ENCODE measurements at regions not wholly inside any gene's neighbourhood (a gene's known extent, or its start where the extent isn't known, plus 50 kb on each side); places are given as distances from the start of the nearest gene placed in this dataset.
"Not testable (repeated sequence)": the region's sequence is repeated elsewhere in the genome, so short reads cannot be mapped to it uniquely, and the experiment has no call there.

DNA sequence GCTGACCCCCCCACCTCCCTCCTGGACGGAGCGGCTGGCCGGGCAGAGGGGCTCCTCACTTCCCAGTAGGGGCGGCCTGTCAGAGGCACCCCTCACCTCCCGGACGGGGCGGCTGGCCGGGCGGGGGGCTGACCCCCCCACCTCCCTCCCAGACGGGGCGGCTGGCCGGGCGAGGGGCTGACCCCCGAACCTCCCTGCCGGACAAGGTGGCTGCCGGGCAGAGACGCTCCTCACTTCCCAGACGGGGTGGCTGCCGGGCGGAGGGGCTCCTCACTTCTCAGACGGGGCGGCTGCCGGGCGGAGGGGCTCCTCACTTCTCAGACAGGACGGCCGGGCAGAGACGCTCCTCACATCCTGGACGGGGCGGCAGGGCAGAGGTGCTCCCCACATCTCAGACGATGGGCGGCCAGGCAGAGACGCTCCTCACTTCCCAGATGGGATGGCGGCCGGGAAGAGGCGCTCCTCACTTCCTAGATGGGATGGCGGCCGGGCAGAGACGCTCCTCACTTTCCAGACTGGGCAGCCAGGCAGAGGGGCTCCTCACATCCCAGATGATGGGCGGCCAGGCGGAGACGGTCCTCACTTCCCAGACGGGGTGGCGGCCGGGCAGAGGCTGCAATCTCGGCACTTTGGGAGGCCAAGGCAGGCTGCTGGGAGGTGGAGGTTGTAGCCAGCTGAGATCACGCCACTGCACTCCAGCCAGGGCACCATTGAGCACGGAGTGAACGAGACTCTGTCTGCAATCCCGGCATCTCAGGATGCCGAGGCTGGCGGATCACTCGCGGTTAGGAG is 66.2 kb upstream of the PAPPA2 start:
- DNase-seq (ENCODE audit: low spot score) = not testable (repeated sequence)

DNA sequence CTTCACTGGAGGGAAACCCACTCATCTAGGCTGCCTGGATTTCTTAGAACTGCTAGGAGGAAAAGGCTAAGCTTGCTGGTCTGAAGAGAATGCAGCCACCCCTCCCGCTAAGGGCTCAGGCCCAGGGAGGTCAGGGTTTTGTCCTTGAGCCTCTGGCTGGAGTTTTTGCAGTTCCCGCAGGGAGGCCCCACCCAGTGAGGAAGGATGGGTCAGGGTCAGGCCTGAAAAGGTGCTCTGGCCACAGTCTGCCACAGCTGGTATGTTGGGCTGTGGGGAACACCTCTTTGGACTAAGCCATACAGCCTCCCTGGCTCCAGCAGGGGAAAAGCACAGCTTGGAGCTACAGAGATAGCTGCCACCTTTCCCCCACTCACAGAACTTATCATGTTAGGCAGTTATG is 71.4 kb upstream of the PAPPA2 start:
- DNase-seq (ENCODE audit: low spot score) = no peak

GRCh38 chr1:176384841-176385240 is 78.1 kb upstream of the PAPPA2 start:
- no peak for DNase-seq (ENCODE audit: low spot score)

- DNase-seq (ENCODE audit: low spot score) = no peak
These were observed 80.8 kb upstream of the PAPPA2 start for GRCh38 chr1:176382163-176382562.

- DNase-seq (ENCODE audit: low spot score) = no peak
These were observed 83.2 kb upstream of the PAPPA2 start for GRCh38 chr1:176379626-176380339.

GRCh38 chr1:176374967-176375569 is 87.9 kb upstream of the PAPPA2 start:
- peak; percentile 58 for DNase-seq (ENCODE audit: low spot score)

DNA sequence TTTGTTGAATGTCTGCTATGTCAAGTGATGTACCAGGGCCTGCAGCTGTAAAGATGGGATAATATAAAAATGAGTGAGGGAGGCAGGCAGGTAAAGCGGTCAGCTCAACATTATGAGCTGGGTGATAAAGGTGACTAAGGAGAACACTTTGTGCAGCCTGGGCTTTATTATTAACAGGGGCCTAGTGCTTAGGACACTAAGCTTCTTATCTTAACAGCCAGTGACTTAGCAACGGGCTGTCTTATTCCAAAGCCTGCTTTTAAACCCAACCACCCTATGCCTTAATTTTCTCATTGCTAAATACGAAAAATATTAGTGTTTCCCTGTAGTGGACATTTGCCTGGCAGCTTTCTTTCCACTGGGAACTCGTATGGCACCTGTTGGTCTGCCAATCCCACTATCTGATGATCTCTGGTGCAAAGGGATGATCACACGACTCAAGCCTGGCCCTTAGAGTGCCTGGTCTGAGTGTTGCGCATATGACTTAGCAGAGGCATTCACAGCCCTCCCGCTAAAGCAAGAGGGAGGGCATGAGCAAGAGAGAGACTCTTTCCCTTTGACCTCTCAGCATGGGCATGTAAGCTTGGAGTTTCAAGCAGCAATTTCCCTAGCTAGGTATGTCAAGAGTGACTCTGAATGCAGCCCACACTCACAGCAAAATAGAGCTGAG is 98.6 kb upstream of the PAPPA2 start:
- DNase-seq (ENCODE audit: low spot score) = no peak

DNA sequence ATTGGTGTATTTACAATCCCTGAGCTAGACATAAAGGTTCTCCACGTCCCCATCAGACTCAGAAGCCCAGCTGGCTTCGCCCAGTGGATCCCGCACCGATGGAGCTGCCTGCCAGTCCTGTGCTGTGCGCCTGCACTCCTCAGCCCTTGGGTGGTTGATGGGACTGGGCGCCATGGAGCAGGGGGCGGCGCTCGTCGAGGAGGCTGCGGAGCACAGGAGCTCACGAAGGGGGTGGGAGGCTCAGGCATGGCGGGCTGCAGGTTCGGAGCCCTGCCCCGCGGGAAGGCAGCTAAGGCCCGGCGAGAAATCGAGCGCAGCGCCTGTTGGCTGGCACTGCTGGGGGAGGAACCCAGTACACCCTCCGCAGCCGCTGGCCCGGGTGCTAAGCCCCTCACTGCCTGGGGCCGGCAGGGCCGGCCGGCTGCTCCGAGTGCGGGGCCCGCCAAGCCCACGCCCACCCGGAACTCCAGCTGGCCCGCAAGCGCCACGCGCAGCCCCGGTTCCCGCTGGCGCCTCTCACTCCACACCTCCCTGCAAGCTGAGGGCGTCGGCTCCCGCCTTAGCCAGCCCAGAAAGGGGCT is 113.8 kb upstream of the PAPPA2 start:
- DNase-seq (ENCODE audit: low spot score) = not testable (repeated sequence)

DNA sequence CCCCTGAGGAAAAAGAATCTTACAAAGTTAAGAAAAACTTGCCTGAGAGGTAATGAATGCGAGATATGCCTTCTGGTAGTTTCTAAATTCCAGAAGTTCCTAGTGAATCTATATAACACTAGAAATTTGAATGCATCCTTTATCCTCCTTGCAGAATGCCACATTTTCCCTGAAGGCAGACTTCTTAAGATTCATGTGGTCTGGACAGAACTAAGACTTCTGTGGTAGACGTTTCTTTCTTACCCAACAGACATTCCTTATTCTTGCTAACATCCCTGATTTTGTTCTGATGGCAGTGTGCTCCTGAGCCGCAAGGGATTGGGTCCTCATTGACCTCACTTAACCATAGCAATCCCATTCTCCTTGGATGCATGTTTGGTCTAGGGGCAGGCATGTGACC is 121.3 kb upstream of the PAPPA2 start:
- DNase-seq (ENCODE audit: low spot score) = no peak

DNA sequence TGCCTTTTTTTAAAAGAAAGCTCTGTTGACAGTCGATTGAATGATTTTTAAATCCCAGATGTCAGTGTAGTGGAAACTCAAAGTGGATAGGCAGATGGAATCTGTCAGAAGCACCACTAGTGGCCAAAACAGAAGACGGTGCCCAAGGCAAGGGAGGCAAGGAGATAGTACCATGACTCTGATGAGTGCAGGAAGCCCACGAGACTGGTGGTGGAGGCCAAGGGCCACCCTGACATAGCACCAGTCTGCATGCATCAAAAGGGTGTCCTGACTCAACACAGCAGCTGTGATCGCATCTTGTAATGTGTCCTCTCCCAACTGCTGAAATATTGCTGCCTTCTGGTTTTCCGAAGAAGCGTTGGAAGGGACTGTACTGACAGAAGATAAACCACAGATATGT is 124.1 kb upstream of the PAPPA2 start:
- DNase-seq (ENCODE audit: low spot score) = no peak

DNA sequence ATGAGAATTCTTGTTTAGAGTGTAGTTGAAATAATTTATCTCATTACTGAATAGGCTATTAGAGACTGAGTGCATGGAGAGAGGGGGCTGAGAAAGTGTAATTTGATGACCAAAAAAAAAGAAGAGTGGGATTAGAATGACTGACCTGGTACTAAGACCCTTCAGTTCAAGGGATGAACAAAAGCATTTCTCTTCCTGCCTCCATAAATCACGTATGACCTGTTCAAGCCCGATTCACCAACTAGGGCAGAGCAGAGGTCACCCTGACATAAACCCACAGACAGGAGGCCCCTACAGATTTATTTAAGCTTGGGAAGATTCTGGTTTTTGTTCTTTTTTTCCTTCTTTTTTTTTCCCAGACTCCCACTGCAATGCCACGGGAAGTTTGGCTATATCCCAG is 123.7 kb upstream of the COP1 start:
- DNase-seq (ENCODE audit: low spot score) = no peak

GRCh38 chr1:176325664-176326063 is 118.6 kb upstream of the COP1 start:
- no peak for DNase-seq (ENCODE audit: low spot score)

- no peak for DNase-seq (ENCODE audit: low spot score)
These were observed 116.4 kb upstream of the COP1 start for GRCh38 chr1:176323472-176323871.

- DNase-seq (ENCODE audit: low spot score) = no peak
These were observed 108.6 kb upstream of the COP1 start for GRCh38 chr1:176315519-176316220.

DNA sequence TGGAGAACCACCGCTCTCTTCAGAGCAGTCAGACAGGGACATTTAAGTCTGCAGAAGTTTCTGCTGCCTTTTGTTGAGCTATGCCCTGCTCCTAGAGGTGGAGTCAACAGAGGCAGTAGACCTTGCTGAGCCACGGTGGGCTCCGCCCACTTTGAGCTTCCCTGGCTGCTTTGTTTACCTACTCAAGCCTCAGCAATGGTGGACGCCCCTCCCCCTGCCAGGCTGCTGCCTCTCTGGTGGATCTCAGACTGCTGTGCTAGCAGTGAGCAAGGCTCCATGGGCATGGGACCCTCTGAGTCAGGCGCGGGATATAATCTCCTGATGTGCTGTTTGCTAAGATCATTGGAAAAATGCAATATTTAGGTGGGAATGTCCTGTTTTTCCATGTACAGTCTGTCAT is 89.5 kb upstream of the COP1 start:
- not testable (repeated sequence) for DNase-seq (ENCODE audit: low spot score)

DNA sequence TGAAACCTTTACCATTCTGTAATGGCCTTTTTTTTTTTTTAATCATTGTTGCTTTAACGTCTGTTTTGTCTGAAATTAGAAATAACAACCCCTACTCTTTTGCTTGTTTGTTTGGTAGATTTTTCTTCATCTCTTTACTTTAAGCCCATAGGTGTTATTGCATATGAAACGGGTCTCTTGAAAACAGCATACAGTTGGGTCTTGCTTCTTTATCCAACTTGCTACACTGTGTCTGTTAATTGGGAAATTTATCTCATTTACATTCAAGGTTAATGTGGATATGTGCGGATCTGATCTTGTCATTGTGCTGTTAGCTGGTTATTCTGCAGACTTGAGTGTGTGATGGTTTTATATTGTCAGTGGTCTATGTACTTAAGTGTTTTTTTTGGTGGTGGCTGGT is 78.9 kb upstream of the COP1 start:
- no peak for DNase-seq (ENCODE audit: low spot score)

- no peak for DNase-seq (ENCODE audit: low spot score)
These were observed 64.5 kb upstream of the COP1 start for GRCh38 chr1:176271572-176271971.
